GM18520 (cell line): ENCODE measurements at regions not wholly inside any gene's neighbourhood (a gene's known extent, or its start where the extent isn't known, plus 50 kb on each side); places are given as distances from the start of the nearest gene placed in this dataset.

Experiments
- ATAC-seq: cut with Tn5 transposase; IDR thresholded peaks from one replicate; pipeline ENCODE4 v1.9.1; 2021; ENCODE audit not compliant: unreplicated experiment

- ATAC-seq: no peak
Observed at GRCh38 chr5:125152461-125153189, 406.2 kb upstream of the ZNF608 start.

DNA sequence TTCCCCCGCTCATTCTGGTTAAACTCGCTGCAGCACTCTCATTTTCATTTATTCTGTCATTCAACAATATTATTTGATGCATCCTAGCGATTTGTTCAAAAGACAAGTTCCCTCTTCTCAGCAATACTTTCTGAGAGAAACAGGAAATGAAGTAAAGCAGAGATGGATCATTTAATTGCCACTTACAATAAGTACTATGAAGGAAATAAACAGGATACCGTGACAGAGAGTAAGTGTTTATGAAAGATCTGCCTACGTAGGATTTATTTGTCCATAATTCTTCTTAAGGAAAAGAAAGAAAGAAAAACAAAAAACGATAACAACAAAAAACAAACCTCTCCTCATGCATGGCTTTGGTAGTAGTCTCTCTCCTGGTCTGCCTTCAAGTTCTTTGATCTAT is 406.8 kb upstream of the ZNF608 start:
- ATAC-seq: no peak

DNA sequence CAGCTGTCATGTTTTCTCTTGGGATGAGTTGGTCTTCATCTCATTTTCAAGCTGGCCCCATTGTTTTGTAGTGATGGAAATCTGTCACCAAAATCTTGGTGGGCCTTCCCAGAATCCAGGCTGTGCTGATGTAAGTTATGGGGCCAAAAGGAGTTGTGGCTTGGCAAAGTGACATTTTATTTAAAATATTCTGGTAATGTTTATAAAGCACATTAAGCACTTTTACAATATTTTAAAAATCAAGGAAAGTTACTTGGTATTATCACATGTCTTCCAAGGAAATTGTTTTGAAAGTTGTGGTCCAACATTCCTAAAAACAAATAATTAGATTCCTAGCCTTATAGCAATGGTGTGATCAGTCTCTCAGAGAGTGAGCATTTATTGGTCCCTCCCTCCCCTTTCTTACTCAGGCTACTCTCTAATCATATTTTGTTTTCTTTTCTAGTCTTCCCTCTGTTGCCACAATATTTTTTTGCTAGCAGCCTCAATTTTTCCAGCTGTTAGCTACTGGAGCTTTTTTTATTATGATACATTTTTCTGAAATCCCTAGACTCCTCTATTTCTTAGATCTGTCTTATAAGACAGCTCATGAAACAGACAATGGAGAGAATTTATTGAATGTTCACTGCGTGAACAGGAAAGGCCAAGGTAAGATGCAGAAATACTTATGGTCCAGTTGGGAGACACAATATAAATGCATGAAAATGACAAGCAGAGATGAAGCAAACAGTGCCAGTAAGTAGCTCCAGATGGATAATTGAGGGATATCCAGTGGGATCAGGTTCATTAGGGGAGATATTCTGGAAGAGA is 408.1 kb upstream of the ZNF608 start:
- no peak for ATAC-seq

DNA sequence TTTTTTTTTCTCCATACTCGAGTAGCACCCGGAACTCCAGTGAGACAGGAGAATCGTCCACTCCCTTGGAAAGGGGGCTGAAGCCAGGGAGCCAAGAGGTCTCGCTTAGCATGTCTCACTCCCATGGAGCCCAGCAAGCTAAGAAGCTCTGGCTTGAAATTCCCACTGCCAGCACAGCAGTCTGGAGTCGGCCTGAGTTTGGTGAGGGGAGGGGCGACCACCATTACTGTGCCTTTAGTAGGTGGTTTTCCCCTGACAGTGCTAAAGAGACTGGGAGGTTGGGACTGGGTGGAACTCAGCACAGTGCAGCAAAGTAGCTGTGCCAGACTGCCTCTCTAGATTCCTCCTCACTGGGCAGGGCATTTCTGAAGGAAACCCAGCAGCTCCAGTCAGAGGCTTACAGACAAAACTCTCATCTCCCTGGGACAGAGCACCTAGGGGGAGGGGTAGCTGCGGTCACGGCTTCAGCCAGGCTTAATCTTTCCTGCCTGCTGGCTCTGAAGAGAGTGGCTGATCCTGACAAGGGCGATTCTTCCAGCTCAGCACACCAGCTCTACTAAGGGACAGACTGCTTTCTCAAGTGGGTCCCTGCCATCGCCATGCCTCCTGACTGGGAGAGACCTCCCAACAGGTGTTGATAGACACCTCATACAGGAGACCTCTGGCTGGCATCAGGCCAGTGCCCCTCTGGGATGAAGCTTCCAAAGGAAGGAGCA is 414.5 kb upstream of the ZNF608 start:
- ATAC-seq: no peak

- no peak for ATAC-seq
Observed at GRCh38 chr5:125162714-125163113, 416.3 kb upstream of the ZNF608 start.

- ATAC-seq: no peak
Observed at GRCh38 chr5:125169396-125169795, 423.0 kb upstream of the ZNF608 start.

DNA sequence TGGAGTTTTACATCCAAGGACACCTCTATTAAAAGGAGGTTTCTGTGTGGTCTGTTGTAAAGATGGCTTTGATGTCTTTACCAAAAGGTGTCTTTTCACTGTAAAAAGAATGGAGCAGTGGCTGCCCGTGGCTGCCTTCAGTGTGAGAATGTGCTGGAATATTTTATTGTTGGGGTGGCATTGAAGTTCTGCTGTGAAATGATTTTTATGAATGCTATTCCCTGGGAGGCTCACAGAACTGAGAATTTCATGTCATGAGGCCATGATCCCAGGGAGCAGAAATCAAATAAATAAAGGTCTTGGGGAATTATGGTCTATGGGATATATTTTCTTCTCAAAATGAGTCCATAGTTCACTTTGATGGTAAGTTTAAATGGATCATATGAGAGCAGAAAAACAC is 425.2 kb upstream of the ZNF608 start:
- ATAC-seq: no peak

- ATAC-seq: no peak
Observed at GRCh38 chr5:125175348-125176004, 429.0 kb upstream of the ZNF608 start.

GRCh38 chr5:125176005-125176390 is 429.6 kb upstream of the ZNF608 start:
- ATAC-seq: no peak

GRCh38 chr5:125177340-125177739 is 430.9 kb upstream of the ZNF608 start:
- ATAC-seq: no peak

DNA sequence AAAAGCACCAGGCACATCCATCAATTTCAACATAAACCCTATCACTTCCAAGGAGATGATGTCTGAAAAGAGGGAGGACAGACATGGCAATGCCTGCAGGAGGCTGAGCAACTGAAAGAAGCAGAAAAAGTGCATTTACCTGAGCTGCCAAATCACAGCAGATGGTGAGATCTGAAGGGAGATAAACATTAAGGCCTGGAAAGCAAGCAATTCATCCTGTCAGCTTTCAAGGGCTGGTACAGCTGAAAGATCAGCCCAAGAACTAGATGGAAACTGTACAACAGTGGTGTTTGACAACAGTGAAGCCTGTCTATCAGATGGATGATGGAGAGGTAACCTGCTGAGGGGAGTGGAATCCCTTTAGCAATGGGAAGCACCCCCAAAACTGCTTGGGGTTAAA is 433.2 kb upstream of the ZNF608 start:
- ATAC-seq: no peak

DNA sequence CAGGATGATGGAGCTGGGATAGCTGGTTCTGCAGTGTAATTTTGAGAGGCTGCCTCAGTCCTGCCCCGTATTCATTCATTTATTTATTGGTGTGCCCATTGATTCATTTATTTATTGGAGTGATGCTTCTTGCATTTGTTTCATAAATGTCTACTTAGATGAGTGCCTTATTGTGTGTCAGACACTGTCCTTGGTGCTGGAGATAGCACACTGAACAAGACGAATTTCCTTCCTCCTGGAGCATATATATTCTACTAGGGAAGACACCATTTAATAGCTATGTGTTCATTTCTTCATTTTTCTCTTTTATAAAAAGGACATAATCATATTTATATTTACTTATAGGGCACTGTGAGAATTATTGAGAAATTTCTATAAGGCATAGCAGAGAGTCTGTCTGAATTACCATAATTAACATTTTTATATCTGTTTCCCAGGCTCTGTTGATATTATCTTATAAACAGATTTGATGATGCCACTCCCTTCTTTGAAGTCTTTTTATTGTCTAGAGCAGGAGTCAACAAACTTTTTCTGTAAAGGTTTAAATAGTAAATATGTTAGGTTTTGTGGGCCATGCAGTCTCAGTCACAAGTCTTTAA is 433.9 kb upstream of the ZNF608 start:
- ATAC-seq: no peak

DNA sequence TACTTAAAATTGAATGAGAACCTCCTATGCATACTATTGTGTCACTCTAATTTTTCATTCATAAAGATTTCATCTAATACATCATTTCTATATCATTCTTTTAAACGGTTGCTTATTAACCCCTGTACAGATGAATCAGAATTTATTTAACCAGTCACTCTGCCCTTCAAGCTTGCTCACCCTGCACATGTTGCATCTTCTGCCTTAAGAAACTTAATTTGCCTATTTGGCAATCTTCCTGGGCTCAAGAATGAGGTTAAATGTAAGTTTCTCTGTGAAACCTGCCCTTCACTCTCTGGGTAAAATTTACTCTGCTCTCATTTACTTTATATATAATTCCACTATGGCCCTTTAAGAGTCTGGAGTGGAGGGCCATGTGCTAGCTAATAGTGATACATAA is 434.7 kb upstream of the ZNF608 start:
- no peak for ATAC-seq

GRCh38 chr5:125181955-125182354 is 435.5 kb upstream of the ZNF608 start:
- no peak for ATAC-seq

GRCh38 chr5:125185740-125186139 is 439.3 kb upstream of the ZNF608 start:
- ATAC-seq: no peak

DNA sequence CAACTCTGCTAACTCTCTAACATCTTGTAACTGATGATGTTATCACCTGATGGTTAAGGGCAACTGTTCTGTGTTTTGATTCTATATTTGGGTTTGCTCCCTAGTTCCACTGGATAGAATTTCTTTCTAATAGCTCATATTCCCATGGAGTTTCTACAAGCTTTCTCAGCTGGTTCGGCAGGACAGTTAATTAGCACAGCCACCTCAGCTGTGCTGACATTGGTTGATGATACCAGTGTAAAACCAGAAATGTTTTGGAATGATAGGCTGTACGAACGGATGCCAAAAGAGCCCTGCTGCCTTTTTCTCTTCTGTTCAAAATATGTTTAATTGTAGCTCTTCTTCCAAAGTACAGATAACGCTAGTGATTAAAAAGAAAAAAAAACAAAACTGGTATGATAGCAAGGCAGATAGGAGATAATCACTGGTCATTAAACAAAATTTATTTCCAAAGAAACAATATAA is 440.5 kb upstream of the ZNF608 start:
- ATAC-seq: no peak

DNA sequence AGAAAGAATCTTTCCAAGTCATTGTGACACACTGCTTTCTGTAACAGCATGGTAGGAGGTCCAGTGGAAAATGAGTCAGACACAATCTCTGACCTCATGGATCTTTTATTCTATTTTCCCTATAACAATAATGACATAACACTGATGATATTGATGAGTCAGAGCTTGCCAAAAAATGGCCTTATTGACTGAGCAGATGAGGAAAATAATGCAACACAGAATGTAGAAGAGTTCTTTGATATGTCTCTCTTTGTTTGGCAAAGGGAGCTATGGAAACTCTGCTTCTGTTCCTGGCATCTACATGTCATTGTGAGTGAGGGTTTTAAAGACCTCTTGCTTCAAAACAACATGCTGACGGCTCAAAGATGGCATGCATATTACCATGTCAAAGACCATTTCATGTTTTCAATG is 443.1 kb upstream of the ZNF608 start:
- no peak for ATAC-seq

GRCh38 chr5:125190232-125191087 is 444.0 kb upstream of the ZNF608 start:
- no peak for ATAC-seq

DNA sequence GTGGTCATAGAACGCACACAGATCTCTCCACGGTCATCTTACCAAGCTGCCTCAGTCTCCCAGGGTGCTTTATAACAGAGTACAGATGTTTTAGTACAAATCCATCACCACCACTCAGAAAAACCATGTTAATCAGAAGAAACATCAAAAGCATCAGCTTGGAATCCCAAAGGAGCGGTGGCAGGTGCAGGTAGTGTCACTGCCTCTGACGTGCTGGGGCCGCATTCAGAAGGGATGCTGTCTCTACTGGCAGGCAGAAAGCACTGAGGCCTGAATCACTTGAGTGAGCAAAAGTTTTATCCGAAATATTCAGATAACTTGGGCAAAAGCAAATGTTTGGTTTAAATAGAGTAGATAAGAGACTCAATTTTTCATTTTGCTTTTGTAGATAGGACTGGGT is 448.4 kb upstream of the ZNF608 start:
- ATAC-seq: no peak
